Karpas-422 (cell line): ENCODE measurements at regions not wholly inside any gene's neighbourhood (a gene's known extent, or its start where the extent isn't known, plus 50 kb on each side); places are given as distances from the start of the nearest gene placed in this dataset.
"Not testable (repeated sequence)": the region's sequence is repeated elsewhere in the genome, so short reads cannot be mapped to it uniquely, and the experiment has no call there.

ENCODE experiments used
- DNase-seq: peaks from one replicate; pipeline ENCODE4 v3.0.0-alpha.2; 2015
- H2AFZ ChIP-seq: fragments of 200-600 bp; sonication (generic); 2 replicates; pipeline ENCODE4 v1.6.1; 2014; ENCODE audit warnings: antibody characterized with exemption, low read length, mixed read lengths
- H3K27ac ChIP-seq: fragments of 200-600 bp; sonication (generic); 2 replicates; pipeline ENCODE4 v1.5.1; 2014; ENCODE audit warnings: mild to moderate bottlenecking, low read length, moderate library complexity
- H3K27me3 ChIP-seq: fragments of 200-600 bp; sonication (generic); 2 replicates; pipeline ENCODE4 v1.6.1; 2014; ENCODE audit warnings: low read length, mixed read lengths
- H3K36me3 ChIP-seq: fragments of 200-600 bp; sonication (generic); 2 replicates; pipeline ENCODE4 v1.6.1; 2014; ENCODE audit warnings: low read length, mixed read lengths; ENCODE audit not compliant: insufficient read depth
- H3K4me1 ChIP-seq: fragments of 200-600 bp; sonication (generic); 2 replicates; pipeline ENCODE4 v1.6.1; 2014; ENCODE audit warnings: mild to moderate bottlenecking, low read length, mixed read lengths
- H3K4me2 ChIP-seq: fragments of 200-600 bp; sonication (generic); 2 replicates; pipeline ENCODE4 v1.6.1; 2014; ENCODE audit warnings: low read length, low read depth, mild to moderate bottlenecking; ENCODE audit not compliant: poor library complexity, severe bottlenecking
- H3K4me3 ChIP-seq: fragments of 200-600 bp; sonication (generic); 2 replicates; pipeline ENCODE4 v1.5.1; 2014; ENCODE audit warnings: mild to moderate bottlenecking, antibody characterized with exemption, low read length, mixed read lengths
- H3K79me2 ChIP-seq: fragments of 200-600 bp; sonication (generic); 2 replicates; pipeline ENCODE4 v1.6.1; 2014; ENCODE audit warnings: mild to moderate bottlenecking, low read length, mixed read lengths
- H3K9ac ChIP-seq: fragments of 200-600 bp; sonication (generic); 2 replicates; pipeline ENCODE4 v1.6.0; 2014; ENCODE audit warnings: low read length
- H3K9me2 ChIP-seq: fragments of 200-600 bp; sonication (generic), shearing (Covaris generic); replicated peaks from 2 replicates; pipeline ENCODE4 v1.6.0; 2014; ENCODE audit warnings: mild to moderate bottlenecking, low read length, moderate library complexity; ENCODE audit not compliant: insufficient read depth
- H3K9me3 ChIP-seq: fragments of 300-700, 200-600 bp; sonication (generic); 2 replicates; pipeline ENCODE4 v1.6.1; 2014; ENCODE audit warnings: low read length, mixed read lengths
- H4K20me1 ChIP-seq: fragments of 200-600 bp; sonication (generic); 2 replicates; pipeline ENCODE4 v1.6.1; 2014; ENCODE audit warnings: mild to moderate bottlenecking, antibody characterized with exemption, low read length, low read depth; ENCODE audit not compliant: insufficient read depth

- Histone ChIP-seq H2AFZ (no peak overlapping the region), H3K9ac (no peak overlapping the region), H3K4me1 (no peaks in the 10 kb centered on the region), H3K79me2 (no peaks in the 10 kb centered on the region), H3K27ac (no peak overlapping the region), H3K9me3 (no peaks in the 10 kb centered on the region), H3K4me2 (no peak overlapping the region), H4K20me1 (no peaks in the 10 kb centered on the region), H3K9me2 (no peaks in the 10 kb centered on the region), H3K27me3 (no peaks in the 10 kb centered on the region), H3K4me3 (no peak overlapping the region), H3K36me3 (no peaks in the 10 kb centered on the region)
- DNase-seq, result no peak
These were observed 199.5 kb upstream of the TAS2R1 start for GRCh38 chr5:9829621-9830020.

GRCh38 chr5:9820691-9821449 is 190.7 kb upstream of the TAS2R1 start:
- Histone ChIP-seq H3K9ac (no peak overlapping the region), H4K20me1 (no peaks in the 10 kb centered on the region), H3K4me3 (no peak overlapping the region), H3K9me2 (no peaks in the 10 kb centered on the region), H2AFZ (no peak overlapping the region), H3K27ac (no peak overlapping the region), H3K4me2 (no peak overlapping the region), H3K27me3 (no peaks in the 10 kb centered on the region), H3K36me3 (no peaks in the 10 kb centered on the region), H3K4me1 (no peaks in the 10 kb centered on the region), H3K9me3 (no peaks in the 10 kb centered on the region), H3K79me2 (no peaks in the 10 kb centered on the region)
- DNase-seq, result no peak

DNA sequence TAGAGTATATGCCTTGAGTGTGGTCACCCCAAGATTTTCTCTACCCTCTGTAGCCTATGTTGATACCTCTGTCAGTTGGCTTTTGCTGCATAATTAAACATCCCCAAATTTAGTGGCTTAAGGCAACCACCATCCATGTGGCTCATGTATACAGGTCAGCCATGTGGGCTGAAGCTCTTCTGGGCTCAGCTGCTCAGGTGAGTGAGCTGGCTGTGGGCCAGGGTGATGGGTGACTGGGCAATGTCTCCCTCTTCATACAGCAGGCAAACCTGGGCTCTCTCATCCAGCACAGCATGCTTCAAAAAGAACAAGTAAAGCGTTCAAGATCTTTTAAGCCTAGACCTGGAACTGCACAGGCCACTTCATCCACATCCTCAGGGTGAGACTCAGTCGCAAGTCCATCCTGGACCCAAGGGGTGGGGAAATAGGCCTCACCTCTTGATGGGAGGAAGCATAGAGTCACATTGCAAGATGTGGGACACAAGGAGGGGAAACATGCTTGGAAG is 188.2 kb upstream of the TAS2R1 start:
- no peaks in the 10 kb centered on the region for H3K9me3 ChIP-seq

GRCh38 chr5:9817819-9818218 is 187.7 kb upstream of the TAS2R1 start:
- H3K27me3 ChIP-seq, result no peaks in the 10 kb centered on the region
- H4K20me1 ChIP-seq, result no peaks in the 10 kb centered on the region
- H3K4me2 ChIP-seq, result no peak overlapping the region
- no peaks in the 10 kb centered on the region for H3K79me2 ChIP-seq
- no peaks in the 10 kb centered on the region for H3K4me1 ChIP-seq
- no peaks in the 10 kb centered on the region for H3K9me2 ChIP-seq
- H3K9me3 ChIP-seq, result no peaks in the 10 kb centered on the region
- H3K27ac ChIP-seq, result no peak overlapping the region
- no peak overlapping the region for H2AFZ ChIP-seq
- H3K4me3 ChIP-seq, result no peak overlapping the region
- no peak for DNase-seq
- no peaks in the 10 kb centered on the region for H3K36me3 ChIP-seq
- H3K9ac ChIP-seq, result no peak overlapping the region

More for the DNA sequence above, 188.2 kb upstream of the TAS2R1 start:
- no peak overlapping the region for H3K4me2 ChIP-seq
- no peak for DNase-seq
- no peak overlapping the region for H3K9ac ChIP-seq
- H3K79me2 ChIP-seq, result no peaks in the 10 kb centered on the region
- H2AFZ ChIP-seq, result no peak overlapping the region
- H3K9me2 ChIP-seq, result no peaks in the 10 kb centered on the region
- H3K4me1 ChIP-seq, result no peaks in the 10 kb centered on the region
- no peaks in the 10 kb centered on the region for H3K27me3 ChIP-seq
- no peak overlapping the region for H3K4me3 ChIP-seq
- H3K27ac ChIP-seq, result no peak overlapping the region
- no peaks in the 10 kb centered on the region for H4K20me1 ChIP-seq
- H3K36me3 ChIP-seq, result no peaks in the 10 kb centered on the region

GRCh38 chr5:9815051-9815450 is 184.9 kb upstream of the TAS2R1 start:
- Histone ChIP-seq H3K27ac (no peak overlapping the region), H2AFZ (no peak overlapping the region), H3K4me1 (no peaks in the 10 kb centered on the region)

GRCh38 chr5:9813305-9813704 is 183.2 kb upstream of the TAS2R1 start:
- Histone ChIP-seq H3K4me1 (no peaks in the 10 kb centered on the region), H3K27ac (no peak overlapping the region), H3K9me3 (no peaks in the 10 kb centered on the region), H4K20me1 (no peaks in the 10 kb centered on the region), H3K36me3 (no peaks in the 10 kb centered on the region), H3K4me2 (no peak overlapping the region), H3K9me2 (no peaks in the 10 kb centered on the region), H3K9ac (no peak overlapping the region), H2AFZ (no peak overlapping the region), H3K27me3 (no peaks in the 10 kb centered on the region), H3K79me2 (no peaks in the 10 kb centered on the region), H3K4me3 (no peak overlapping the region)
- no peak for DNase-seq

More at GRCh38 chr5:9815051-9815450, 184.9 kb upstream of the TAS2R1 start:
- H3K9ac ChIP-seq, result no peak overlapping the region
- H3K79me2 ChIP-seq, result no peaks in the 10 kb centered on the region
- no peak for DNase-seq
- no peaks in the 10 kb centered on the region for H3K9me3 ChIP-seq
- no peak overlapping the region for H3K4me3 ChIP-seq
- H3K27me3 ChIP-seq, result no peaks in the 10 kb centered on the region
- H3K36me3 ChIP-seq, result no peaks in the 10 kb centered on the region
- no peaks in the 10 kb centered on the region for H4K20me1 ChIP-seq
- H3K4me2 ChIP-seq, result no peak overlapping the region
- no peaks in the 10 kb centered on the region for H3K9me2 ChIP-seq

GRCh38 chr5:9807366-9807765 is 177.2 kb upstream of the TAS2R1 start:
- not testable (repeated sequence) for H3K36me3 ChIP-seq, H3K9ac ChIP-seq, H3K4me1 ChIP-seq, H3K27ac ChIP-seq, H3K79me2 ChIP-seq, H3K4me3 ChIP-seq, H3K4me2 ChIP-seq, H3K9me2 ChIP-seq, H3K9me3 ChIP-seq, H2AFZ ChIP-seq, DNase-seq, H3K27me3 ChIP-seq, H4K20me1 ChIP-seq

GRCh38 chr5:9801908-9802307 is 171.8 kb upstream of the TAS2R1 start:
- H3K4me2 ChIP-seq, result no peak overlapping the region
- H3K36me3 ChIP-seq, result no peaks in the 10 kb centered on the region
- H3K4me3 ChIP-seq, result no peak overlapping the region
- no peak for DNase-seq
- H3K79me2 ChIP-seq, result no peaks in the 10 kb centered on the region
- no peak overlapping the region for H3K9ac ChIP-seq
- H3K4me1 ChIP-seq, result no peaks in the 10 kb centered on the region
- no peaks in the 10 kb centered on the region for H3K27me3 ChIP-seq
- H2AFZ ChIP-seq, result no peak overlapping the region
- H3K9me3 ChIP-seq, result no peaks in the 10 kb centered on the region
- H3K27ac ChIP-seq, result no peak overlapping the region
- H3K9me2 ChIP-seq, result no peaks in the 10 kb centered on the region
- H4K20me1 ChIP-seq, result no peaks in the 10 kb centered on the region
